GM12878 (cell line): ENCODE measurements at regions not wholly inside any gene's neighbourhood (a gene's known extent, or its start where the extent isn't known, plus 50 kb on each side); places are given as distances from the start of the nearest gene placed in this dataset.

Experiments
- ATAC-seq: fragments of 200-7000 bp; cut with Tn5 transposase; 3 replicates; pipeline ENCODE4 v1.9.1; 2020; ENCODE audit warnings: mild to moderate bottlenecking, moderate library complexity
- BruUV-seq: library from RNA; stranded (reverse); fragments of 400-500 nt; replicated peaks from 2 replicates; lab custom pipeline; 2021; lab: Mats Ljungman, UMichigan
- CTCF ChIA-PET: fragments of 300-600 bp; sonication (Branson Sonifier 250); formaldehyde crosslinking; extraction: SDS; loops from one replicate; lab custom pipeline; 2021; ENCODE audit warnings: inconsistent platforms; lab: Yijun Ruan, JAX
- POLR2A ChIA-PET: fragments of 350-600 bp; formaldehyde crosslinking; extraction: SDS; loops from one replicate; lab custom pipeline; 2021; ENCODE audit warnings: inconsistent platforms; lab: Charles Lee
- RAD21 ChIA-PET: fragments of 300-600 bp; sonication (Branson Sonifier 250); formaldehyde crosslinking; loops from one replicate; lab custom pipeline; 2023; ENCODE audit warnings: antibody characterized with exemption; ENCODE audit not compliant: unreplicated experiment; lab: Charles Lee
- SMC1A ChIA-PET: fragments of 300-600 bp; sonication (Branson Sonifier 250); formaldehyde crosslinking; loops from one replicate; lab custom pipeline; 2023; ENCODE audit not compliant: unreplicated experiment, uncharacterized antibody; lab: Charles Lee
- DNase-seq: peaks from one replicate; pipeline ENCODE4 v3.0.0-alpha.2; 2011; ENCODE audit warnings: low read depth, low spot score
- FAIRE-seq: peaks from 3 replicates; lab custom pipeline; 2011; peaks lifted over from hg19 to GRCh38; lab: Jason Lieb, UNC
- H2AFZ ChIP-seq: 2 replicates; pipeline ENCODE4 v1.6.0; 2011; ENCODE audit warnings: low read depth, low read length, control low read depth; ENCODE audit not compliant: control insufficient read depth
- H3K27ac ChIP-seq: 2 replicates; pipeline ENCODE4 v1.5.1; 2011; ENCODE audit warnings: control low read depth; ENCODE audit not compliant: control insufficient read depth, insufficient read depth
- H3K27me3 ChIP-seq, 2 experiments: replicated peaks in 1 of 2; 2 replicates each; pipeline versions ENCODE4 v1.6.0 to v1.6.1; 2011; ENCODE audit warnings: low read length in 1 of 2; ENCODE audit not compliant: control insufficient read depth in 2 of 2, insufficient read depth in 2 of 2
- H3K36me3 ChIP-seq, 2 experiments: 2 replicates each; pipeline ENCODE4 v1.5.1; 2011; ENCODE audit warnings: low read length in 1 of 2; ENCODE audit not compliant: control insufficient read depth in 2 of 2, insufficient read depth in 2 of 2
- H3K4me1 ChIP-seq: 2 replicates; pipeline ENCODE4 v1.6.1; 2011; ENCODE audit warnings: mild to moderate bottlenecking, low read length, moderate library complexity, mixed read lengths; ENCODE audit not compliant: control insufficient read depth, insufficient read depth
- H3K4me2 ChIP-seq: 2 replicates; pipeline ENCODE4 v1.6.0; 2011; ENCODE audit warnings: control low read depth; ENCODE audit not compliant: control insufficient read depth, insufficient read depth
- H3K4me3 ChIP-seq: fragments of 200-600 bp; sonication (generic); 2 replicates; pipeline ENCODE4 v1.5.1; 2016
- H3K79me2 ChIP-seq: 2 replicates; pipeline ENCODE4 v1.6.0; 2011; ENCODE audit warnings: low read length; ENCODE audit not compliant: control insufficient read depth, insufficient read depth
- H3K9ac ChIP-seq: 2 replicates; pipeline ENCODE4 v1.8.0; 2011; ENCODE audit warnings: low read length, control low read depth, mixed read lengths; ENCODE audit not compliant: control insufficient read depth, insufficient read depth
- H3K9me3 ChIP-seq: replicated peaks from 3 replicates; pipeline ENCODE4 v1.5.1; 2011; ENCODE audit warnings: mild to moderate bottlenecking, low read length; ENCODE audit not compliant: control insufficient read depth, insufficient read depth
- H4K20me1 ChIP-seq: 2 replicates; pipeline ENCODE4 v1.6.0; 2011; ENCODE audit not compliant: control insufficient read depth, insufficient read depth
- ATF2 ChIP-seq: IDR thresholded peaks from 2 replicates; pipeline ENCODE4 v1.6.1; 2012; ENCODE audit warnings: low read length, inconsistent platforms
- BCL11A ChIP-seq: IDR thresholded peaks from 2 replicates; pipeline ENCODE4 v1.6.1; 2011; ENCODE audit warnings: low read depth, low read length
- E4F1 ChIP-seq: fragments of 450-650 bp; IDR thresholded peaks from 2 replicates; pipeline ENCODE4 v1.6.1; 2018; ENCODE audit warnings: borderline replicate concordance, mild to moderate bottlenecking; ENCODE audit not compliant: partially characterized antibody
- ETV6 ChIP-seq, 2 experiments: fragments of 450-650 bp in 1 of 2; IDR thresholded peaks in 1 of 2; conservative IDR thresholded peaks in 1 of 2; 2 replicates each; pipeline ENCODE4 v1.6.1; 2014; ENCODE audit warnings: antibody characterized with exemption in 1 of 2, borderline replicate concordance in 1 of 2, low read depth in 1 of 2, mild to moderate bottlenecking in 1 of 2, moderate library complexity in 1 of 2
- GABPA ChIP-seq: IDR thresholded peaks from 2 replicates; pipeline ENCODE4 v1.6.1; 2014; ENCODE audit warnings: antibody characterized with exemption, low read depth, mild to moderate bottlenecking, inconsistent platforms
- ZZZ3 ChIP-seq: IDR thresholded peaks from 2 replicates; pipeline ENCODE4 v1.6.1; 2011; ENCODE audit warnings: low read depth; ENCODE audit not compliant: control insufficient read depth, insufficient read length
- WGBS: methylation state at CpG from one replicate; pipeline ENCODE4 v1.1.6; 2016; ENCODE audit warnings: low lambda C conversion rate; ENCODE audit not compliant: insufficient replicate concordance, insufficient coverage; ENCODE audit errors: missing lambda C conversion rate; 5-methylcytosine and 5-hydroxymethylcytosine counted together
- in situ Hi-C: fragments of 300-500 bp; cut with MboI; formaldehyde crosslinking; loops from 9 replicates; pipeline ENCODE4 v1.14.3; 2018; ENCODE audit warnings: mixed read lengths
- intact Hi-C: fragments of 100-400 bp; cut with micrococcal nuclease; formaldehyde crosslinking; loops from one replicate; pipeline ENCODE4 v1.14.2; 2022; ENCODE audit not compliant: unreplicated experiment
- TF ChIP-seq, protein P1 (sequence below): fragments of 450-650 bp; IDR thresholded peaks from 2 replicates; pipeline ENCODE4 v1.6.1; 2016; ENCODE audit warnings: mild to moderate bottlenecking, moderate library complexity, borderline replicate concordance
- TF ChIP-seq, protein P2 (sequence below): fragments of 450-650 bp; IDR thresholded peaks from 2 replicates; pipeline ENCODE4 v1.6.1; 2017; ENCODE audit warnings: mild to moderate bottlenecking, low read depth, inconsistent platforms; ENCODE audit not compliant: poor library complexity, severe bottlenecking
- TF ChIP-seq, protein P3 (sequence below): fragments of 450-650 bp; IDR thresholded peaks from 2 replicates; pipeline ENCODE4 v1.6.1; 2014; ENCODE audit warnings: mild to moderate bottlenecking
- TF ChIP-seq, protein P4 (sequence below): IDR thresholded peaks from 2 replicates; pipeline ENCODE4 v1.6.1; 2011; ENCODE audit warnings: borderline replicate concordance, low read depth, mild to moderate bottlenecking, moderate library complexity, low read length; ENCODE audit not compliant: insufficient read depth, poor library complexity, severe bottlenecking

DNA sequence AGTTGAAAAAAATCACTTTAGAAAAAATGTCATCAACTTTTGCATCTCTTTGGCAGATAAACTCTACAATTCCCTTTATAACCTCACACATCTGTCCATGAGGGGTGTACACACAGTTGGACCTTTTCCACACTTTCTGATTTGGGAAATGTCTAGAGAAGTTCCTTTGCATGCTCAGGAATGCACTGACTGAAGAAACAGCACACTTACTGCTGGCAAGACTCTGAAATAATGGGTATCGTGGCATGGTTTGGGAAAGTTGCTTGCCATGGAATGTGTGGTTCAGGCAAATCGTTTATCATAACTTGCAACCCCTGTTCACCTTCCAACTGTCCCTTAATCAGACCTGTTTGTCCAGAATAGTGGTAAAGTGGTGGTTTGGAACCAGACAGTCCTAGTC, 135.3 kb upstream of the TGFBR2 start:
- CTCF ChIA-PET: no interaction called here
- intact Hi-C loops: no loop called here
- no peak for FAIRE-seq
- no peak overlapping the region for H3K4me3 ChIP-seq
- no peak overlapping the region for H3K27ac ChIP-seq
- BruUV-seq: no TSS peak
- H3K79me2 ChIP-seq: no peaks in the 10 kb centered on the region
- no peak overlapping the region for H2AFZ ChIP-seq
- no peaks in the 10 kb centered on the region for H4K20me1 ChIP-seq
- H3K4me2 ChIP-seq: no peak overlapping the region
- POLR2A ChIA-PET: no interaction called here
- in situ Hi-C loops: no loop called here
- ATAC-seq: no peak
- H3K4me1 ChIP-seq: peaks cover 11% of the 10 kb centered on the region; the same call in 1 of the 2 replicates
- no peaks in the 10 kb centered on the region; the same call in 2 of the 3 replicates for H3K9me3 ChIP-seq
- RAD21 ChIA-PET: no interaction called here
- SMC1A ChIA-PET: no interaction called here
- H3K27me3 ChIP-seq: no peaks in the 10 kb centered on the region
- WGBS: 31% methylated on average over 2 of the region's 2 CpGs
- no peak overlapping the region for H3K9ac ChIP-seq
- no peaks in the 10 kb centered on the region for H3K36me3 ChIP-seq
- no peak for DNase-seq
- TF ChIP-seq ZZZ3 (no peak), BCL11A (no peak), ETV6 (conservative IDR thresholded peaks at IDR 0.05 in 1 of 2, IDR thresholded peaks at IDR 0.05 in 1 of 2; ENCODE audit: borderline replicate concordance in 1 of 2, low read depth in 1 of 2) (no peak), GABPA (no peak), E4F1 (no peak), ATF2 (no peak)
- TF ChIP-seq, protein P1, sequence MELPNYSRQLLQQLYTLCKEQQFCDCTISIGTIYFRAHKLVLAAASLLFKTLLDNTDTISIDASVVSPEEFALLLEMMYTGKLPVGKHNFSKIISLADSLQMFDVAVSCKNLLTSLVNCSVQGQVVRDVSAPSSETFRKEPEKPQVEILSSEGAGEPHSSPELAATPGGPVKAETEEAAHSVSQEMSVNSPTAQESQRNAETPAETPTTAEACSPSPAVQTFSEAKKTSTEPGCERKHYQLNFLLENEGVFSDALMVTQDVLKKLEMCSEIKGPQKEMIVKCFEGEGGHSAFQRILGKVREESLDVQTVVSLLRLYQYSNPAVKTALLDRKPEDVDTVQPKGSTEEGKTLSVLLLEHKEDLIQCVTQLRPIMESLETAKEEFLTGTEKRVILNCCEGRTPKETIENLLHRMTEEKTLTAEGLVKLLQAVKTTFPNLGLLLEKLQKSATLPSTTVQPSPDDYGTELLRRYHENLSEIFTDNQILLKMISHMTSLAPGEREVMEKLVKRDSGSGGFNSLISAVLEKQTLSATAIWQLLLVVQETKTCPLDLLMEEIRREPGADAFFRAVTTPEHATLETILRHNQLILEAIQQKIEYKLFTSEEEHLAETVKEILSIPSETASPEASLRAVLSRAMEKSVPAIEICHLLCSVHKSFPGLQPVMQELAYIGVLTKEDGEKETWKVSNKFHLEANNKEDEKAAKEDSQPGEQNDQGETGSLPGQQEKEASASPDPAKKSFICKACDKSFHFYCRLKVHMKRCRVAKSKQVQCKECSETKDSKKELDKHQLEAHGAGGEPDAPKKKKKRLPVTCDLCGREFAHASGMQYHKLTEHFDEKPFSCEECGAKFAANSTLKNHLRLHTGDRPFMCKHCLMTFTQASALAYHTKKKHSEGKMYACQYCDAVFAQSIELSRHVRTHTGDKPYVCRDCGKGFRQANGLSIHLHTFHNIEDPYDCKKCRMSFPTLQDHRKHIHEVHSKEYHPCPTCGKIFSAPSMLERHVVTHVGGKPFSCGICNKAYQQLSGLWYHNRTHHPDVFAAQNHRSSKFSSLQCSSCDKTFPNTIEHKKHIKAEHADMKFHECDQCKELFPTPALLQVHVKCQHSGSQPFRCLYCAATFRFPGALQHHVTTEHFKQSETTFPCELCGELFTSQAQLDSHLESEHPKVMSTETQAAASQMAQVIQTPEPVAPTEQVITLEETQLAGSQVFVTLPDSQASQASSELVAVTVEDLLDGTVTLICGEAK: no peak
- TF ChIP-seq, protein P2, sequence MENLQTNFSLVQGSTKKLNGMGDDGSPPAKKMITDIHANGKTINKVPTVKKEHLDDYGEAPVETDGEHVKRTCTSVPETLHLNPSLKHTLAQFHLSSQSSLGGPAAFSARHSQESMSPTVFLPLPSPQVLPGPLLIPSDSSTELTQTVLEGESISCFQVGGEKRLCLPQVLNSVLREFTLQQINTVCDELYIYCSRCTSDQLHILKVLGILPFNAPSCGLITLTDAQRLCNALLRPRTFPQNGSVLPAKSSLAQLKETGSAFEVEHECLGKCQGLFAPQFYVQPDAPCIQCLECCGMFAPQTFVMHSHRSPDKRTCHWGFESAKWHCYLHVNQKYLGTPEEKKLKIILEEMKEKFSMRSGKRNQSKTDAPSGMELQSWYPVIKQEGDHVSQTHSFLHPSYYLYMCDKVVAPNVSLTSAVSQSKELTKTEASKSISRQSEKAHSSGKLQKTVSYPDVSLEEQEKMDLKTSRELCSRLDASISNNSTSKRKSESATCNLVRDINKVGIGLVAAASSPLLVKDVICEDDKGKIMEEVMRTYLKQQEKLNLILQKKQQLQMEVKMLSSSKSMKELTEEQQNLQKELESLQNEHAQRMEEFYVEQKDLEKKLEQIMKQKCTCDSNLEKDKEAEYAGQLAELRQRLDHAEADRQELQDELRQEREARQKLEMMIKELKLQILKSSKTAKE: no peak
- TF ChIP-seq, protein P3, sequence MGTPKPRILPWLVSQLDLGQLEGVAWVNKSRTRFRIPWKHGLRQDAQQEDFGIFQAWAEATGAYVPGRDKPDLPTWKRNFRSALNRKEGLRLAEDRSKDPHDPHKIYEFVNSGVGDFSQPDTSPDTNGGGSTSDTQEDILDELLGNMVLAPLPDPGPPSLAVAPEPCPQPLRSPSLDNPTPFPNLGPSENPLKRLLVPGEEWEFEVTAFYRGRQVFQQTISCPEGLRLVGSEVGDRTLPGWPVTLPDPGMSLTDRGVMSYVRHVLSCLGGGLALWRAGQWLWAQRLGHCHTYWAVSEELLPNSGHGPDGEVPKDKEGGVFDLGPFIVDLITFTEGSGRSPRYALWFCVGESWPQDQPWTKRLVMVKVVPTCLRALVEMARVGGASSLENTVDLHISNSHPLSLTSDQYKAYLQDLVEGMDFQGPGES: no peak
- TF ChIP-seq, protein P4, sequence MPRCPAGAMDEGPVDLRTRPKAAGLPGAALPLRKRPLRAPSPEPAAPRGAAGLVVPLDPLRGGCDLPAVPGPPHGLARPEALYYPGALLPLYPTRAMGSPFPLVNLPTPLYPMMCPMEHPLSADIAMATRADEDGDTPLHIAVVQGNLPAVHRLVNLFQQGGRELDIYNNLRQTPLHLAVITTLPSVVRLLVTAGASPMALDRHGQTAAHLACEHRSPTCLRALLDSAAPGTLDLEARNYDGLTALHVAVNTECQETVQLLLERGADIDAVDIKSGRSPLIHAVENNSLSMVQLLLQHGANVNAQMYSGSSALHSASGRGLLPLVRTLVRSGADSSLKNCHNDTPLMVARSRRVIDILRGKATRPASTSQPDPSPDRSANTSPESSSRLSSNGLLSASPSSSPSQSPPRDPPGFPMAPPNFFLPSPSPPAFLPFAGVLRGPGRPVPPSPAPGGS: no peak
